Hepatocyte (in vitro differentiated cells): ENCODE measurements at regions not wholly inside any gene's neighbourhood (a gene's known extent, or its start where the extent isn't known, plus 50 kb on each side); places are given as distances from the start of the nearest gene placed in this dataset.

ENCODE experiments used
- EZH2 ChIP-seq: fragments of 200-600 bp; sonication (generic); IDR thresholded peaks from 2 replicates; pipeline ENCODE4 v1.6.1; 2016; ENCODE audit warnings: antibody characterized with exemption, mild to moderate bottlenecking, borderline replicate concordance
- TF ChIP-seq, protein P1 (sequence below): fragments of 200-600 bp; sonication (generic); IDR thresholded peaks from 2 replicates; pipeline ENCODE4 v1.5.1; 2016; ENCODE audit warnings: antibody characterized with exemption, mild to moderate bottlenecking; ENCODE audit not compliant: poor library complexity

DNA sequence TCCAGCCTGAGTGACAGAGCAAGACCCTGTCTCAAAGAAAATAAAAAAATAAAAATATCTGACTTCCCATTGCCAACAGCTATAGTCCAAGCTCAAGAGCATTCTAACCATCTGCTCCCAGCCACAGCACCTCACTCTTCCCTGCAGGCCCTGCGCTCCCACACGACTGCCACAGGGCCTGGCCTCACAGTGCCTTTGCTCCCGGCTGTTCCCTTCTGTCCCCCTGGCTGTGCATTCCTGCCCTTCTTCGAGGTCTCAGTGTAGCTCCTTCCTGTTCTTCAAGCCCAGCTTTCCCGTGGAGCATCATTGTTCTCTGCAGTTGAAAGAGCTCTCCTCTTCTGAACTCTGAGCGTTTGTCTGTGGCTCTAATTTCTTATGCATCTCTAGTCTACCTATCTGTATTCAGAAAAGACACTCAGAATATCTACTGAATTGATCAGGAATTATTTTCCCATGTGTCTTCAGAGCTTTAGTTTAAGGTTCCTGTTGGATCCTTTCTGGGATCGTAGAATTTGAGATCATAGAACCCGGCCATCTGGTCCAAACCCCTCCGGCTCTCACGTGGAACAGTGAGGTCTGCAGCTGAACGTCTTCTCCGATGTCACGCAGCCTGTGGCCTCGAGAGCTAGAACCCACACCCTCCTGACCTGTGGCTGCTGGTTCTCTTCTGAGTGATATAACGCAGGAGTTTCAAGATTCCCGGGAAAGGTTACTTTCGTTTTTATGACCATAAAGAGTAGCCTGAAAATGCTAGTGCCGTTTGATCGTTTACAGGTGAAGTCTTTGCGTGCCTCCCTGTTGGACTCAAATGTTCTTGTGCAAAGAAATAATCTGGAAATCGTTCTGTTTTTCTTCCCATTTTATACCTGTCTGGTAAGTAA, 54.4 kb downstream of the DOP1B start:
- TF ChIP-seq, protein P1, sequence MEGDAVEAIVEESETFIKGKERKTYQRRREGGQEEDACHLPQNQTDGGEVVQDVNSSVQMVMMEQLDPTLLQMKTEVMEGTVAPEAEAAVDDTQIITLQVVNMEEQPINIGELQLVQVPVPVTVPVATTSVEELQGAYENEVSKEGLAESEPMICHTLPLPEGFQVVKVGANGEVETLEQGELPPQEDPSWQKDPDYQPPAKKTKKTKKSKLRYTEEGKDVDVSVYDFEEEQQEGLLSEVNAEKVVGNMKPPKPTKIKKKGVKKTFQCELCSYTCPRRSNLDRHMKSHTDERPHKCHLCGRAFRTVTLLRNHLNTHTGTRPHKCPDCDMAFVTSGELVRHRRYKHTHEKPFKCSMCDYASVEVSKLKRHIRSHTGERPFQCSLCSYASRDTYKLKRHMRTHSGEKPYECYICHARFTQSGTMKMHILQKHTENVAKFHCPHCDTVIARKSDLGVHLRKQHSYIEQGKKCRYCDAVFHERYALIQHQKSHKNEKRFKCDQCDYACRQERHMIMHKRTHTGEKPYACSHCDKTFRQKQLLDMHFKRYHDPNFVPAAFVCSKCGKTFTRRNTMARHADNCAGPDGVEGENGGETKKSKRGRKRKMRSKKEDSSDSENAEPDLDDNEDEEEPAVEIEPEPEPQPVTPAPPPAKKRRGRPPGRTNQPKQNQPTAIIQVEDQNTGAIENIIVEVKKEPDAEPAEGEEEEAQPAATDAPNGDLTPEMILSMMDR, result no peak
- no peak for TF ChIP-seq EZH2
